ENCODE measurements at regions not wholly inside any gene's neighbourhood (a gene's known extent, or its start where the extent isn't known, plus 50 kb on each side); places are given as distances from the start of the nearest gene placed in this dataset.
A peak's percentile ranks its signal among the peaks of the same experiment; 100 is the strongest.

- TF ChIP-seq ZNF140 (tag by site-specific recombination; IDR thresholded peaks at IDR 0.05) = no peak
- no peak for TF ChIP-seq ZNF16 (tag by site-specific recombination; IDR thresholded peaks at IDR 0.05; ENCODE audit: low read depth)
- TF ChIP-seq ZXDB (tag by site-specific recombination; IDR thresholded peaks at IDR 0.05) = no peak
- TF ChIP-seq KLF1 (tag by site-specific recombination; IDR thresholded peaks at IDR 0.05) = no peak
- TF ChIP-seq ZNF510 (tag by site-specific recombination; IDR thresholded peaks at IDR 0.05; ENCODE audit: insufficient replicate concordance) = no peak
- no peak for TF ChIP-seq ZNF776 (tag by site-specific recombination; IDR thresholded peaks at IDR 0.05; ENCODE audit: borderline replicate concordance)
- TF ChIP-seq ZNF2 (tag by site-specific recombination; IDR thresholded peaks at IDR 0.05) = no peak
- no peak for TF ChIP-seq ZNF148 (tag by site-specific recombination; IDR thresholded peaks at IDR 0.05; ENCODE audit: borderline replicate concordance)
- TF ChIP-seq ZNF768 (tag by site-specific recombination; IDR thresholded peaks at IDR 0.05) = no peak
- no peak for TF ChIP-seq ZSCAN16 (tag by site-specific recombination; IDR thresholded peaks at IDR 0.05)
- no peaks in the 10 kb centered on the region for H3K36me3 ChIP-seq (ENCODE audit: control insufficient read depth in 2 of 2, insufficient read depth in 1 of 2, low read length in 2 of 2)
- no peaks in the 10 kb centered on the region for H3K4me1 ChIP-seq (ENCODE audit: control insufficient read depth, insufficient read depth, low read length)
- H3K27ac ChIP-seq (ENCODE audit: extremely low read depth, low read depth, low read length) = no peak overlapping the region
- ChIA-PET POLR2A (no interaction called here), CTCF (no interaction called here)
- H3K4me3 ChIP-seq (ENCODE audit: low read depth, low read length) = no peak overlapping the region
- H3K9me3 ChIP-seq (ENCODE audit: control insufficient read depth, insufficient read depth, low read depth, low read length) = no peaks in the 10 kb centered on the region
Measured at GRCh38 chr1:229985613-229986010, 81.4 kb upstream of the GALNT2 start.

- no peaks in the 10 kb centered on the region for H3K9me3 ChIP-seq (ENCODE audit: control insufficient read depth, insufficient read depth, low read depth, low read length)
- TF ChIP-seq ELK4 (IDR thresholded peaks at IDR 0.05; ENCODE audit: borderline replicate concordance, low read depth, low read length) = no peak
- peak; percentile 81 for TF ChIP-seq ZNF341 (tag by site-specific recombination; IDR thresholded peaks at IDR 0.05; ENCODE audit: low read depth)
- no peak overlapping the region for H3K27ac ChIP-seq (ENCODE audit: extremely low read depth, low read depth, low read length)
- H3K36me3 ChIP-seq (ENCODE audit: control insufficient read depth in 2 of 2, insufficient read depth in 1 of 2, low read length in 2 of 2) = no peaks in the 10 kb centered on the region
- H3K4me1 ChIP-seq (ENCODE audit: control insufficient read depth, insufficient read depth, low read length) = no peaks in the 10 kb centered on the region
- H3K4me3 ChIP-seq (ENCODE audit: low read depth, low read length) = no peak overlapping the region
- POLR2A ChIA-PET = no interaction called here
- CTCF ChIA-PET = interaction anchor here (0.6 to 0.9 kb wide), 2 partner anchors 9 to 1600 kb away, joined by 3 to 4 read pairs; no protein-coding TSS in a partner anchor
Measured at GRCh38 chr1:229986737-229987337, 80.2 kb upstream of the GALNT2 start.

- H3K4me3 ChIP-seq (ENCODE audit: low read depth, low read length) = no peak overlapping the region
- no peak overlapping the region for H3K27ac ChIP-seq (ENCODE audit: extremely low read depth, low read depth, low read length)
- no peaks in the 10 kb centered on the region for H3K4me1 ChIP-seq (ENCODE audit: control insufficient read depth, insufficient read depth, low read length)
- H3K36me3 ChIP-seq (ENCODE audit: control insufficient read depth in 2 of 2, insufficient read depth in 1 of 2, low read length in 2 of 2) = no peaks in the 10 kb centered on the region
- H3K9me3 ChIP-seq (ENCODE audit: control insufficient read depth, insufficient read depth, low read depth, low read length) = no peaks in the 10 kb centered on the region
- TF ChIP-seq ZBTB6 (tag by site-specific recombination; IDR thresholded peaks at IDR 0.05) = no peak
- TF ChIP-seq ZNF266 (tag by site-specific recombination; IDR thresholded peaks at IDR 0.05; ENCODE audit: low read depth) = no peak
- TF ChIP-seq OVOL3 (tag by site-specific recombination; IDR thresholded peaks at IDR 0.05) = no peak
- no peak for TF ChIP-seq ZNF785 (tag by site-specific recombination; IDR thresholded peaks at IDR 0.05)
- no peak for TF ChIP-seq ZNF138 (tag by site-specific recombination; IDR thresholded peaks at IDR 0.05; ENCODE audit: borderline replicate concordance)
- no peak for TF ChIP-seq ZNF560 (tag by site-specific recombination; IDR thresholded peaks at IDR 0.05; ENCODE audit: borderline replicate concordance)
- TF ChIP-seq ZNF169 (tag by site-specific recombination; IDR thresholded peaks at IDR 0.05) = no peak
- TF ChIP-seq ZNF843 (tag by site-specific recombination; IDR thresholded peaks at IDR 0.05) = no peak
- no peak for TF ChIP-seq ZSCAN16 (tag by site-specific recombination; IDR thresholded peaks at IDR 0.05)
- no peak for TF ChIP-seq ZNF600 (tag by site-specific recombination; IDR thresholded peaks at IDR 0.05)
- CTCF ChIA-PET = interaction anchor here (0.9 kb wide), 1 partner anchor 139 kb away, joined by 3 read pairs; no protein-coding TSS in a partner anchor
- POLR2A ChIA-PET = no interaction called here
Measured at GRCh38 chr1:229987953-229988352, 79.1 kb upstream of the GALNT2 start.

All from HEK293 (cell line).